Hepatocyte (in vitro differentiated cells): ENCODE measurements at regions not wholly inside any gene's neighbourhood (a gene's known extent, or its start where the extent isn't known, plus 50 kb on each side); places are given as distances from the start of the nearest gene placed in this dataset.

Experiments used
- DNase-seq: peaks from one replicate; pipeline ENCODE4 v3.0.0-alpha.2; 2016; ENCODE audit warnings: low spot score
- H2AFZ ChIP-seq: fragments of 200-600 bp; sonication (generic); 2 replicates; pipeline ENCODE4 v1.6.0; 2016; ENCODE audit warnings: antibody characterized with exemption, mild to moderate bottlenecking
- H3K27ac ChIP-seq: fragments of 200-600 bp; sonication (generic); 2 replicates; pipeline ENCODE4 v1.5.1; 2016; ENCODE audit warnings: mild to moderate bottlenecking
- H3K27me3 ChIP-seq: fragments of 200-600 bp; sonication (generic); 2 replicates; pipeline ENCODE4 v1.6.1; 2016
- H3K36me3 ChIP-seq: fragments of 200-600 bp; sonication (generic); replicated peaks from 2 replicates; pipeline ENCODE4 v1.5.1; 2016; ENCODE audit warnings: low read depth; ENCODE audit not compliant: insufficient read depth
- H3K4me1 ChIP-seq: fragments of 200-600 bp; sonication (generic); 2 replicates; pipeline ENCODE4 v1.5.1; 2016; ENCODE audit warnings: mild to moderate bottlenecking, moderate library complexity; ENCODE audit not compliant: insufficient read depth
- H3K4me2 ChIP-seq: fragments of 200-600 bp; sonication (generic); 2 replicates; pipeline ENCODE4 v1.6.0; 2016
- H3K4me3 ChIP-seq: fragments of 200-600 bp; sonication (generic); 2 replicates; pipeline ENCODE4 v1.5.1; 2016; ENCODE audit warnings: mild to moderate bottlenecking
- H3K79me2 ChIP-seq: fragments of 200-600 bp; sonication (generic); 2 replicates; pipeline ENCODE4 v1.6.0; 2017; ENCODE audit warnings: mild to moderate bottlenecking
- H3K9me2 ChIP-seq: fragments of 200-600 bp; sonication (generic); replicated peaks from 2 replicates; pipeline ENCODE4 v1.6.0; 2017; ENCODE audit warnings: mild to moderate bottlenecking; ENCODE audit not compliant: insufficient read depth
- H3K9me3 ChIP-seq: fragments of 200-600 bp; sonication (generic); 2 replicates; pipeline ENCODE4 v1.5.1; 2016; ENCODE audit warnings: low read depth, mild to moderate bottlenecking
- H4K20me1 ChIP-seq: fragments of 200-600 bp; sonication (generic); 2 replicates; pipeline ENCODE4 v1.6.0; 2016; ENCODE audit warnings: mild to moderate bottlenecking; ENCODE audit not compliant: insufficient read depth, poor library complexity, severe bottlenecking
- EZH2 ChIP-seq: fragments of 200-600 bp; sonication (generic); IDR thresholded peaks from 2 replicates; pipeline ENCODE4 v1.6.1; 2016; ENCODE audit warnings: antibody characterized with exemption, mild to moderate bottlenecking, borderline replicate concordance
- EZH2phosphoT487 ChIP-seq: fragments of 200-600 bp; sonication (generic); IDR thresholded peaks from one replicate; pipeline ENCODE4 v1.6.1; 2018; ENCODE audit warnings: antibody characterized with exemption, mild to moderate bottlenecking, low read depth, moderate library complexity; ENCODE audit not compliant: unreplicated experiment, severe bottlenecking
- WGBS: methylation state at CpG from one replicate; pipeline ENCODE4 v1.1.6; 2016; ENCODE audit warnings: low lambda C conversion rate; ENCODE audit errors: missing lambda C conversion rate; 5-methylcytosine and 5-hydroxymethylcytosine counted together
- TF ChIP-seq, protein P1 (sequence below): fragments of 200-600 bp; sonication (generic); IDR thresholded peaks from 2 replicates; pipeline ENCODE4 v1.5.1; 2016; ENCODE audit warnings: antibody characterized with exemption, mild to moderate bottlenecking; ENCODE audit not compliant: poor library complexity

DNA sequence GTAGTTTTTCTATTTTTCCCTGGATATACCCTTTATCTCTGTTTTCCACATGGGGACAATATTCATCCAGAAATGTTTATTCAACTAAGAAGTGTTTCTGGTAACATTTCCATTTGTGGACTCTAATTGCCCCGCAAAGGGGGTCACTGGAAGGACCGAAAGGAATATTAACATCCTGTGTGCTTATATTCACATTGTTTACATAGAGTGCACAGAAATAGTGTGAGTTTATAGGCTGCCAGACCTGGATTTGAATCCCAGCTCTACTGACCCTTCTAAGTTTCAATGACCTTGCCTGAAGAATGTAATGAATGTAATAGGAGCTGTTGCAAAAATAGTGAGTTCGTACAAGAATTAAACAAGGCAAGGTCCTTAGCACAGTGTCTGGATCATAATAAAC is 152.9 kb upstream of the NCKAP5 start:
- Histone ChIP-seq H3K4me2 (no peak overlapping the region), H3K9me3 (no peaks in the 10 kb centered on the region), H3K4me3 (no peak overlapping the region), H3K4me1 (no peaks in the 10 kb centered on the region), H3K27me3 (no peaks in the 10 kb centered on the region), H2AFZ (no peak overlapping the region), H3K36me3 (no peaks in the 10 kb centered on the region), H3K9me2 (no peaks in the 10 kb centered on the region), H3K27ac (no peak overlapping the region), H3K79me2 (no peaks in the 10 kb centered on the region), H4K20me1 (no peaks in the 10 kb centered on the region)
- no peak for DNase-seq
- TF ChIP-seq EZH2phosphoT487 (no peak), EZH2 (no peak)
- TF ChIP-seq, protein P1, sequence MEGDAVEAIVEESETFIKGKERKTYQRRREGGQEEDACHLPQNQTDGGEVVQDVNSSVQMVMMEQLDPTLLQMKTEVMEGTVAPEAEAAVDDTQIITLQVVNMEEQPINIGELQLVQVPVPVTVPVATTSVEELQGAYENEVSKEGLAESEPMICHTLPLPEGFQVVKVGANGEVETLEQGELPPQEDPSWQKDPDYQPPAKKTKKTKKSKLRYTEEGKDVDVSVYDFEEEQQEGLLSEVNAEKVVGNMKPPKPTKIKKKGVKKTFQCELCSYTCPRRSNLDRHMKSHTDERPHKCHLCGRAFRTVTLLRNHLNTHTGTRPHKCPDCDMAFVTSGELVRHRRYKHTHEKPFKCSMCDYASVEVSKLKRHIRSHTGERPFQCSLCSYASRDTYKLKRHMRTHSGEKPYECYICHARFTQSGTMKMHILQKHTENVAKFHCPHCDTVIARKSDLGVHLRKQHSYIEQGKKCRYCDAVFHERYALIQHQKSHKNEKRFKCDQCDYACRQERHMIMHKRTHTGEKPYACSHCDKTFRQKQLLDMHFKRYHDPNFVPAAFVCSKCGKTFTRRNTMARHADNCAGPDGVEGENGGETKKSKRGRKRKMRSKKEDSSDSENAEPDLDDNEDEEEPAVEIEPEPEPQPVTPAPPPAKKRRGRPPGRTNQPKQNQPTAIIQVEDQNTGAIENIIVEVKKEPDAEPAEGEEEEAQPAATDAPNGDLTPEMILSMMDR: no peak
- 79% methylated on average over 3 of the region's 3 CpGs for WGBS

DNA sequence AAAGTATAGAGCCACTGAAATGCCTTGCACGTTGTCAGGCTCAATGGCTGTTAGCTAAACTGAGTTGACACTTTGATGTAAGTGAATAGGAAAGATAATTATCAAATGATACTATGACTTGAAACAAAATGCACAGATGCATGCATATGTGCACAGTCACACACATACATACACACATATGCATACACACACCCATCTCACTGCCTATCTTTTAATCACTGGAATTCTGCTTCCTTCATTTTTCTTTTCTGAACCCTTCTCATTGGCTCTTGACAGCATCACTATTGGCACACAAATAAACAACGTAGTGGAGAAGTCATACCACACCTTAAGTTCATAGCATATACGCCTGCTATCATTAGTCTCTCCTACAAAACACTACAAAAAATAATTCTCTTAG is 154.9 kb upstream of the NCKAP5 start:
- Histone ChIP-seq H3K4me3 (no peak overlapping the region), H3K4me1 (no peaks in the 10 kb centered on the region), H3K36me3 (no peaks in the 10 kb centered on the region), H3K4me2 (no peak overlapping the region), H3K27ac (no peak overlapping the region), H3K79me2 (no peaks in the 10 kb centered on the region), H3K9me3 (no peaks in the 10 kb centered on the region), H2AFZ (no peak overlapping the region), H3K27me3 (no peaks in the 10 kb centered on the region), H3K9me2 (no peaks in the 10 kb centered on the region), H4K20me1 (no peaks in the 10 kb centered on the region)
- WGBS: 90% methylated on average over 3 of the region's 3 CpGs
- TF ChIP-seq, protein P1: no peak
- TF ChIP-seq EZH2phosphoT487: no peak
- no peak for DNase-seq

DNA sequence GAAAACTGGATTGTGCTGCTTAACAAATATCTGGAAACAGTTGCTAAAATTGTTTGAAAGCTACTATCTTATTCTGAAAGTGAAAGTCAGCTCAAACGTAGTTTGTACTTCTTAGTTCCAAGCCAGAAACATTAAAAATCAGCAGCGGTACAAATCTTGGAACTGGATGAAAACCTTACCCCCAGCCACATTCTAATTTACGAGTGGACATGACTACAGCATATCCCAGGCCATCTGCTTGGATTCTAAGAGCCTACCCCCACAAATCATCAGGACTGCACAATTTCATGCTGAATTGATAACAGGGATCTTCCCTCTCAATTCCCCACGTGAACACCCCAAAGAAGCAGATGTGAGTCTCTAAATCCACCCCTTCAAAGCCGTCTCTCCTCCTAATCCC is 158.7 kb upstream of the NCKAP5 start:
- no peaks in the 10 kb centered on the region for H3K9me2 ChIP-seq
- H3K27ac ChIP-seq: no peak overlapping the region
- no peaks in the 10 kb centered on the region for H3K79me2 ChIP-seq
- H3K9me3 ChIP-seq: no peaks in the 10 kb centered on the region
- H2AFZ ChIP-seq: no peak overlapping the region
- no peak for DNase-seq
- H3K4me2 ChIP-seq: no peak overlapping the region
- no peak overlapping the region for H3K4me3 ChIP-seq
- no peaks in the 10 kb centered on the region for H3K4me1 ChIP-seq
- H3K27me3 ChIP-seq: no peaks in the 10 kb centered on the region
- no peak for TF ChIP-seq EZH2phosphoT487
- TF ChIP-seq, protein P1: no peak
- H3K36me3 ChIP-seq: no peaks in the 10 kb centered on the region
- 65% methylated on average over 5 of the region's 5 CpGs for WGBS
- H4K20me1 ChIP-seq: no peaks in the 10 kb centered on the region

DNA sequence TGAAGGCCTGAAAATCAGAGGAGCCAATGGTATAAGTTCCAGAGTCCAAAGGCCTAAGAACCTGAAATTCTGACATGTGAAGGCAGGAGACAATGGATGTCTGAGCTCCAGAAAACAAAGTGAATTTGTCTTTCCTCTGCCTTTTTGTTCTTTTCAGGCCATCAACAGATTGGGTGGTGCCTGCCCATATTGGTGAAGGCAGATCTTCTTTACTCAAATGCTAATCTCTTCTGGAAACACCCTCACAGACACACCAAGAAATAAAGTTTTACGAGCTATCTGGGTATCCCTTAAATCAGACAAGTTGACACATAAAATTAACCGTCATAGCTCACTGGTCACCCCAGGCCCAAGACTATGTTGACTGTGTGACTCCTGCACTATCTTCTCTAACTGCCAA is 163.8 kb upstream of the NCKAP5 start:
- no peaks in the 10 kb centered on the region for H3K79me2 ChIP-seq
- 87% methylated on average over 2 of the region's 2 CpGs for WGBS
- H2AFZ ChIP-seq: no peak overlapping the region
- no peaks in the 10 kb centered on the region for H3K36me3 ChIP-seq
- no peaks in the 10 kb centered on the region for H3K27me3 ChIP-seq
- TF ChIP-seq, protein P1: no peak
- no peak for TF ChIP-seq EZH2
- TF ChIP-seq EZH2phosphoT487: no peak
- no peaks in the 10 kb centered on the region for H3K9me2 ChIP-seq
- no peak overlapping the region for H3K27ac ChIP-seq
- no peak overlapping the region for H3K4me2 ChIP-seq
- no peak overlapping the region for H3K4me3 ChIP-seq
- DNase-seq: no peak
- H3K4me1 ChIP-seq: no peaks in the 10 kb centered on the region
- no peaks in the 10 kb centered on the region for H4K20me1 ChIP-seq
- H3K9me3 ChIP-seq: no peaks in the 10 kb centered on the region
